Esophagus muscularis mucosa (tissue), 3 donors: ENCODE measurements at regions not wholly inside any gene's neighbourhood (a gene's known extent, or its start where the extent isn't known, plus 50 kb on each side); places are given as distances from the start of the nearest gene placed in this dataset.

ENCODE experiments used
- CTCF ChIP-seq, 3 experiments: fragments of 200-600 bp in 2 of 3; fragments of 450-650 bp in 1 of 3; sonication (generic) in 2 of 3; IDR thresholded peaks; one replicate each; pipeline ENCODE4 v1.5.1; 2017 to 2019; ENCODE audit warnings: antibody characterized with exemption in 3 of 3, mild to moderate bottlenecking in 2 of 3, moderate library complexity in 1 of 3
- POLR2A ChIP-seq: fragments of 450-650 bp; IDR thresholded peaks from one replicate; pipeline ENCODE4 v1.6.1; 2017; ENCODE audit warnings: antibody characterized with exemption, moderate library complexity, mild to moderate bottlenecking, low read depth

- TF ChIP-seq CTCF (IDR thresholded peaks at IDR 0.05) = no peak
- no peak for TF ChIP-seq POLR2A
Observed at GRCh38 chr6:66995669-66996068, 1288.6 kb upstream of the EYS start.
